ENCODE measurements at regions not wholly inside any gene's neighbourhood (a gene's known extent, or its start where the extent isn't known, plus 50 kb on each side); places are given as distances from the start of the nearest gene placed in this dataset.

- TF ChIP-seq TAF1 (IDR thresholded peaks at IDR 0.05; ENCODE audit: borderline replicate concordance, insufficient read depth, low read length) = no peak
- no peak for TF ChIP-seq FOXP2 (optimal IDR thresholded peaks at IDR 0.05; ENCODE audit: borderline replicate concordance, extremely low read depth, extremely low read length, insufficient read depth)
- TF ChIP-seq, protein P1, sequence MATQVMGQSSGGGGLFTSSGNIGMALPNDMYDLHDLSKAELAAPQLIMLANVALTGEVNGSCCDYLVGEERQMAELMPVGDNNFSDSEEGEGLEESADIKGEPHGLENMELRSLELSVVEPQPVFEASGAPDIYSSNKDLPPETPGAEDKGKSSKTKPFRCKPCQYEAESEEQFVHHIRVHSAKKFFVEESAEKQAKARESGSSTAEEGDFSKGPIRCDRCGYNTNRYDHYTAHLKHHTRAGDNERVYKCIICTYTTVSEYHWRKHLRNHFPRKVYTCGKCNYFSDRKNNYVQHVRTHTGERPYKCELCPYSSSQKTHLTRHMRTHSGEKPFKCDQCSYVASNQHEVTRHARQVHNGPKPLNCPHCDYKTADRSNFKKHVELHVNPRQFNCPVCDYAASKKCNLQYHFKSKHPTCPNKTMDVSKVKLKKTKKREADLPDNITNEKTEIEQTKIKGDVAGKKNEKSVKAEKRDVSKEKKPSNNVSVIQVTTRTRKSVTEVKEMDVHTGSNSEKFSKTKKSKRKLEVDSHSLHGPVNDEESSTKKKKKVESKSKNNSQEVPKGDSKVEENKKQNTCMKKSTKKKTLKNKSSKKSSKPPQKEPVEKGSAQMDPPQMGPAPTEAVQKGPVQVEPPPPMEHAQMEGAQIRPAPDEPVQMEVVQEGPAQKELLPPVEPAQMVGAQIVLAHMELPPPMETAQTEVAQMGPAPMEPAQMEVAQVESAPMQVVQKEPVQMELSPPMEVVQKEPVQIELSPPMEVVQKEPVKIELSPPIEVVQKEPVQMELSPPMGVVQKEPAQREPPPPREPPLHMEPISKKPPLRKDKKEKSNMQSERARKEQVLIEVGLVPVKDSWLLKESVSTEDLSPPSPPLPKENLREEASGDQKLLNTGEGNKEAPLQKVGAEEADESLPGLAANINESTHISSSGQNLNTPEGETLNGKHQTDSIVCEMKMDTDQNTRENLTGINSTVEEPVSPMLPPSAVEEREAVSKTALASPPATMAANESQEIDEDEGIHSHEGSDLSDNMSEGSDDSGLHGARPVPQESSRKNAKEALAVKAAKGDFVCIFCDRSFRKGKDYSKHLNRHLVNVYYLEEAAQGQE (IDR thresholded peaks at IDR 0.05; ENCODE audit: insufficient read depth in 1 of 2, low read depth in 2 of 2, low read length in 2 of 2) = no peak
- TF ChIP-seq POLR2AphosphoS5 (IDR thresholded peaks at IDR 0.05; ENCODE audit: low read depth, low read length) = no peak
- TF ChIP-seq SIN3A (IDR thresholded peaks at IDR 0.05; ENCODE audit: borderline replicate concordance, insufficient read depth, low read length) = no peak
These were observed 301.3 kb downstream of the FBXW7 start for GRCh38 chr4:152234571-152234970.

DNA sequence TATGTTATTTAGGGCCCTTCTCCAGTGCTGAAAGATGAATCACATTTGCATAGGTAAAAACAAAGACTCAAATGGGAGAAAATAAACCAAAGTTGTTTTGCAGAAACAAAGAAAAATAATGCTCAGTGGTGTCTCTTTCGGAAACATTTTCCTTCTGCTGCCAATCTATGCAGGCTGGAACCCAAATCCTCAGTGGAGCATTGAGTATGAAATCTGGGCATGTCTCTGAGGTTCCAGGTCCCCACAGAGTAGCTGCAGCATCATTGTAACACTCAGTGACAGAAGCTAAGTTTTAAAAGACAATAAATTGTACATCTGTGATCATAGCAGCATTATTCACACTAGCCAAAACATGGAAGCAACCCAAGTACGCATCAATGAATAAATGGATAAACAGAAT lies 303.6 kb downstream of the FBXW7 start:
- no peak for TF ChIP-seq POLR2AphosphoS5 (IDR thresholded peaks at IDR 0.05; ENCODE audit: low read depth, low read length)
- no peak for TF ChIP-seq FOXP2 (optimal IDR thresholded peaks at IDR 0.05; ENCODE audit: borderline replicate concordance, extremely low read depth, extremely low read length, insufficient read depth)
- no peak for TF ChIP-seq SIN3A (IDR thresholded peaks at IDR 0.05; ENCODE audit: borderline replicate concordance, insufficient read depth, low read length)
- TF ChIP-seq, protein P1 (IDR thresholded peaks at IDR 0.05; ENCODE audit: insufficient read depth in 1 of 2, low read depth in 2 of 2, low read length in 2 of 2) = no peak
- no peak for TF ChIP-seq TAF1 (IDR thresholded peaks at IDR 0.05; ENCODE audit: borderline replicate concordance, insufficient read depth, low read length)

DNA sequence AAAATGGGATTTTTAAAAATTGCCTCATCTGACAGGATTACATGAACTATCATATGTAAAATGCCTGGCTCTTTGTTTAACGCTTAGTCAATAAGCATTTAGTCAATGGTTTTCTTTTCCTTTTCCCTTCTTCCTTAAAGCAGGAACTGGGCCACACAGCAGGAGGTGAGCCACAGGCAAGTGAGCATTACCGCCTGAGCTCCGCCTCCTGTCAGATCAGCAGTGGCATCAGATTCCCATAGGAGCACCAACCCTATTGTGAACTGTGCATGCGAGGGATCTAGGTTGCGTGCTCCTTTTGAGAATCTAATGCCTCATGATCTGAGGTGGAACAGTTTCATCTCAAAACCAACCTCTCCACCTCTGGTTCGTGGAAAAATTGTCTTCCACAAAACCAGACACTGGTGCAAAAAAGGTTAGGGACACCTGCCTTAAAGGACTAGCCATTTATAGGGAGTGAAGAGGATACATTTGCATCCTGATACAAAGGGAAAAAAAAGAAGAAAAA lies 306.1 kb downstream of the FBXW7 start:
- TF ChIP-seq, protein P1 (IDR thresholded peaks at IDR 0.05; ENCODE audit: insufficient read depth in 1 of 2, low read depth in 2 of 2, low read length in 2 of 2) = no peak
- no peak for TF ChIP-seq FOXP2 (optimal IDR thresholded peaks at IDR 0.05; ENCODE audit: borderline replicate concordance, extremely low read depth, extremely low read length, insufficient read depth)
- no peak for TF ChIP-seq TAF1 (IDR thresholded peaks at IDR 0.05; ENCODE audit: borderline replicate concordance, insufficient read depth, low read length)
- no peak for TF ChIP-seq POLR2AphosphoS5 (IDR thresholded peaks at IDR 0.05; ENCODE audit: low read depth, low read length)
- no peak for TF ChIP-seq SIN3A (IDR thresholded peaks at IDR 0.05; ENCODE audit: borderline replicate concordance, insufficient read depth, low read length)

DNA sequence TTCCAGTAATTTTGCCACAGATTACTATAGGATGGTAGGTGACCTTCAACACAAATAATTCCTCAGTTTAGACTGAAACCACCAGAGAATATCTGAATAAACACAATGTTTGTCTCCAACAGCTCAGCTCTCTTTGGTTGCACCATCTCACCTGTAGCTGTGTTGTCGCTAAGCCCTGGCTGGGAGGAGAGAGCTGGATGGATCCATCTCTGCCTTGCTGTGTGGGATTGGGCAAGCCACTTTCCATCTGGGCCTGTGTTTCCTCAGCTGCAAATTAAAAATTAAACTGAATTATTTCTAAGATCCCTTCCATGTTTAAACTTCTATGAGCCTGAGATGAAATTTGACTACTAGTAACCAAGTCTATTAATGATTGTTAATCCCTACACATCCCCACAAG lies 310.2 kb downstream of the FBXW7 start:
- TF ChIP-seq FOXP2 (optimal IDR thresholded peaks at IDR 0.05; ENCODE audit: borderline replicate concordance, extremely low read depth, extremely low read length, insufficient read depth) = no peak
- TF ChIP-seq, protein P1 (IDR thresholded peaks at IDR 0.05; ENCODE audit: insufficient read depth in 1 of 2, low read depth in 2 of 2, low read length in 2 of 2) = no peak
- TF ChIP-seq TAF1 (IDR thresholded peaks at IDR 0.05; ENCODE audit: borderline replicate concordance, insufficient read depth, low read length) = no peak
- TF ChIP-seq POLR2AphosphoS5 (IDR thresholded peaks at IDR 0.05; ENCODE audit: low read depth, low read length) = no peak
- no peak for TF ChIP-seq SIN3A (IDR thresholded peaks at IDR 0.05; ENCODE audit: borderline replicate concordance, insufficient read depth, low read length)

Measured in PFSK-1 (cell line).